K562 (cell line): ENCODE measurements at regions not wholly inside any gene's neighbourhood (a gene's known extent, or its start where the extent isn't known, plus 50 kb on each side); places are given as distances from the start of the nearest gene placed in this dataset.

Experiments
- ATAC-seq: fragments of 200-7000 bp; cut with Tn5 transposase; 3 replicates; pipeline ENCODE4 v1.9.1; 2020; ENCODE audit warnings: moderate library complexity
- BruUV-seq: library from RNA; stranded (reverse); fragments of 400-500 nt; replicated peaks from 2 replicates; lab custom pipeline; 2021; lab: Mats Ljungman, UMichigan
- CTCF ChIA-PET: fragments of 300-600 bp; formaldehyde crosslinking; extraction: SDS; loops from one replicate; lab custom pipeline; 2021; ENCODE audit warnings: low intra/inter-chr PET ratio; lab: Yijun Ruan, JAX
- POLR2A ChIA-PET: fragments of 300-600, 350-650 bp; sonication (Branson Sonifier 250); formaldehyde crosslinking; extraction: SDS; loops from one replicate; lab custom pipeline; 2021; ENCODE audit warnings: antibody characterized with exemption, inconsistent platforms; lab: Yijun Ruan, JAX
- DNase-seq, 4 experiments: peaks; one replicate each; pipeline versions ENCODE4 v3.0.0 to v3.0.0-alpha.2; 2011 to 2018; ENCODE audit warnings: low spot score in 3 of 4, mixed read lengths in 3 of 4; ENCODE audit errors: extremely low read depth in 1 of 4
- FAIRE-seq: peaks from 2 replicates; lab custom pipeline; 2011; peaks lifted over from hg19 to GRCh38; lab: Jason Lieb, UNC
- H2AFZ ChIP-seq: 2 replicates; pipeline ENCODE4 v1.6.0; 2011; ENCODE audit warnings: low read depth, low read length, control low read depth, inconsistent platforms
- H3K27ac ChIP-seq: fragments of 200-600 bp; 3 replicates; pipeline ENCODE4 v1.8.0; 2011; ENCODE audit warnings: low read depth, mild to moderate bottlenecking, control low read depth, inconsistent platforms, low read length, moderate library complexity, mixed read lengths; ENCODE audit errors: extremely low read depth
- H3K27me3 ChIP-seq, 2 experiments: fragments of 300-600 bp in 1 of 2; 2 replicates in 1 of 2; 3 replicates in 1 of 2; pipeline versions ENCODE4 v1.6.0 to v1.8.0; 2011; ENCODE audit warnings: inconsistent platforms in 2 of 2, low read length in 2 of 2, mild to moderate bottlenecking in 1 of 2, mixed read lengths in 1 of 2, moderate library complexity in 1 of 2; ENCODE audit not compliant: control insufficient read depth in 2 of 2, insufficient read depth in 2 of 2
- H3K36me3 ChIP-seq: fragments of 300-600 bp; 3 replicates; pipeline ENCODE4 v1.8.0; 2011; ENCODE audit warnings: mild to moderate bottlenecking, low read length, inconsistent platforms; ENCODE audit not compliant: control insufficient read depth, insufficient read depth
- H3K4me1 ChIP-seq, 2 experiments: fragments of 200-600 bp in 1 of 2; replicated peaks in 1 of 2; 2 replicates in 1 of 2; 3 replicates in 1 of 2; pipeline versions ENCODE4 v1.5.1 to v1.8.0; 2011; ENCODE audit warnings: inconsistent platforms in 2 of 2, low read length in 2 of 2, mild to moderate bottlenecking in 1 of 2, mixed read lengths in 1 of 2, moderate library complexity in 1 of 2; ENCODE audit not compliant: control insufficient read depth in 2 of 2, insufficient read depth in 2 of 2
- H3K4me2 ChIP-seq: 2 replicates; pipeline ENCODE4 v1.6.1; 2011; ENCODE audit warnings: low read length, control low read depth, inconsistent platforms, mixed read lengths; ENCODE audit not compliant: insufficient read depth
- H3K4me3 ChIP-seq: fragments of 200-600 bp; sonication (generic), shearing (Covaris generic); 2 replicates; pipeline ENCODE4 v1.5.1; 2016; ENCODE audit warnings: control low read depth, inconsistent platforms
- H3K79me2 ChIP-seq: fragments of 200-600 bp; 3 replicates; pipeline ENCODE4 v1.8.0; 2011; ENCODE audit warnings: low read length, inconsistent platforms; ENCODE audit not compliant: control insufficient read depth, insufficient read depth
- H3K9ac ChIP-seq, 2 experiments: 2 replicates each; pipeline versions ENCODE4 v1.6.0 to v1.6.1; 2011; ENCODE audit warnings: low read depth in 2 of 2, low read length in 2 of 2, control low read depth in 1 of 2, inconsistent platforms in 1 of 2, mild to moderate bottlenecking in 1 of 2, mixed read lengths in 1 of 2; ENCODE audit not compliant: insufficient read depth in 1 of 2
- H3K9me1 ChIP-seq: one replicate; pipeline ENCODE4 v1.6.0; 2011; ENCODE audit warnings: inconsistent platforms, mild to moderate bottlenecking, low read length, moderate library complexity; ENCODE audit not compliant: control insufficient read depth, insufficient read depth
- H3K9me3 ChIP-seq: replicated peaks from 2 replicates; pipeline ENCODE4 v1.5.1; 2011; ENCODE audit warnings: low read depth, low read length, inconsistent platforms; ENCODE audit not compliant: control insufficient read depth, insufficient read depth
- H4K20me1 ChIP-seq: replicated peaks from 2 replicates; pipeline ENCODE4 v1.6.1; 2011; ENCODE audit warnings: low read length, inconsistent platforms, mixed read lengths; ENCODE audit not compliant: control insufficient read depth, insufficient read depth
- AFF4 ChIP-seq: sonication (generic); formaldehyde crosslinking; IDR thresholded peaks from 2 replicates; pipeline ENCODE4 v1.8.0; 2023; ENCODE audit warnings: mild to moderate bottlenecking, missing genetic modification reagents
- CREB1 ChIP-seq, 2 experiments: sonication (generic) in 1 of 2; formaldehyde crosslinking in 1 of 2; IDR thresholded peaks; 2 replicates each; pipeline versions ENCODE4 v1.6.1 to v1.8.0; 2012 to 2022; ENCODE audit warnings: inconsistent platforms in 1 of 2, mild to moderate bottlenecking in 1 of 2, missing genetic modification reagents in 1 of 2, moderate library complexity in 1 of 2
- HNRNPH1 ChIP-seq: fragments of 200-400 bp; formaldehyde crosslinking; optimal IDR thresholded peaks from 2 replicates; pipeline ENCODE3; 2017; ENCODE audit warnings: low read depth, mild to moderate bottlenecking, low read length, moderate library complexity
- IFI16 ChIP-seq: fragments of 250-450 bp; sonication (Bioruptor Pico); IDR thresholded peaks from 2 replicates; pipeline ENCODE4 v2.1.2; 2022; ENCODE audit warnings: mild to moderate bottlenecking, inconsistent platforms
- KLF6 ChIP-seq: fragments of 250-450 bp; sonication (Bioruptor Pico); IDR thresholded peaks from 2 replicates; pipeline ENCODE4 v1.4.0; 2020; ENCODE audit warnings: mild to moderate bottlenecking, moderate library complexity, borderline replicate concordance
- PTTG1 ChIP-seq: fragments of 450-650 bp; IDR thresholded peaks from 2 replicates; pipeline ENCODE4 v1.6.1; 2016; ENCODE audit warnings: low read depth, mild to moderate bottlenecking, missing genetic modification characterization, missing compliant biosample characterization
- RBM25 ChIP-seq: fragments of 200-400 bp; formaldehyde crosslinking; IDR thresholded peaks from 2 replicates; pipeline ENCODE4 v1.6.1; 2018; ENCODE audit warnings: low read length, low read depth, moderate library complexity; ENCODE audit not compliant: severe bottlenecking
- SIX5 ChIP-seq, 2 experiments: IDR thresholded peaks; 2 replicates each; pipeline ENCODE4 v1.6.1; 2011; ENCODE audit warnings: low read length in 2 of 2, borderline replicate concordance in 1 of 2, low read depth in 1 of 2, mild to moderate bottlenecking in 1 of 2, moderate library complexity in 1 of 2; ENCODE audit not compliant: insufficient read depth in 1 of 2
- ZBTB9 ChIP-seq: fragments of 450-650 bp; formaldehyde crosslinking; IDR thresholded peaks from 2 replicates; pipeline ENCODE4 v1.4.0; 2020; ENCODE audit warnings: mild to moderate bottlenecking, moderate library complexity
- WGBS: fragments of 100-300 bp; shearing (Covaris generic); methylation state at CpG from one replicate; pipeline ENCODE4 v1.1.6; 2016; ENCODE audit warnings: low coverage, mixed read lengths; ENCODE audit not compliant: insufficient coverage; ENCODE audit errors: missing lambda C conversion rate; 5-methylcytosine and 5-hydroxymethylcytosine counted together
- in situ Hi-C: fragments of 300-500 bp; cut with MboI; formaldehyde crosslinking; loops from 4 replicates; pipeline ENCODE4 v1.15.0; 2018; ENCODE audit warnings: inconsistent platforms, mixed read lengths
- intact Hi-C: fragments of 100-400 bp; cut with micrococcal nuclease; formaldehyde crosslinking; loops from 2 replicates; pipeline ENCODE4 v1.14.2; 2022

GRCh38 chr13:33933810-33934209 is 115.9 kb downstream of the RFC3 start (continued):
- no peak for TF ChIP-seq AFF4 (CRISPR knock-in tag)
- no peak for TF ChIP-seq SIX5 (IDR thresholded peaks at IDR 0.05; ENCODE audit: borderline replicate concordance in 1 of 2, insufficient read depth in 1 of 2, low read depth in 1 of 2, low read length in 2 of 2)
- no peak for TF ChIP-seq KLF6 (CRISPR knock-in tag)
- TF ChIP-seq IFI16, result no peak
- TF ChIP-seq, all 486 proteins: peak for 0

- Histone ChIP-seq H3K4me2 (no peak overlapping the region), H3K9me1 (no peaks in the 10 kb centered on the region), H3K4me3 (no peak overlapping the region), H3K79me2 (no peaks in the 10 kb centered on the region), H3K9me3 (no peaks in the 10 kb centered on the region), H3K27me3 (no peaks in the 10 kb centered on the region), H3K4me1 (no peaks in the 10 kb centered on the region), H3K27ac (no peak overlapping the region), H3K9ac (no peak overlapping the region), H3K36me3 (no peaks in the 10 kb centered on the region), H2AFZ (no peak overlapping the region), H4K20me1 (no peaks in the 10 kb centered on the region)
- in situ Hi-C loops (loop anchor here (25.0 kb wide), 1 partner anchor 1228 kb away; no protein-coding TSS in a partner anchor), intact Hi-C loops (no loop called here)
- no TSS peak for BruUV-seq
- no peak for ATAC-seq
- TF ChIP-seq HNRNPH1 (no peak), RBM25 (no peak), PTTG1 (tag) (no peak), CREB1 (IDR thresholded peaks at IDR 0.05) (no peak), CREB1 (CRISPR knock-in tag; IDR thresholded peaks at IDR 0.05) (no peak), ZBTB9 (CRISPR knock-in tag) (no peak)
- 0% methylated on average over 2 of the region's 2 CpGs for WGBS
- POLR2A ChIA-PET, result no interaction called here
- DNase-seq, result no peak
- CTCF ChIA-PET, result no interaction called here
- FAIRE-seq, result no peak
Measured at GRCh38 chr13:33934343-33934742, 116.4 kb downstream of the RFC3 start.
